T-helper 1 cell treated with Interleukin-12 subunit alpha and Interleukin-12 subunit beta and Interleukin-4 antibody, amounts not matched to agents 30 μg/mL and 1 μg/mL, for 36 hours (primary cell): ENCODE measurements at regions not wholly inside any gene's neighbourhood (a gene's known extent, or its start where the extent isn't known, plus 50 kb on each side); places are given as distances from the start of the nearest gene placed in this dataset.

Source experiments
- H3K27ac Mint-ChIP-seq: one replicate; pipeline ENCODE4 v1.8.0; 2021; ENCODE audit warnings: mild to moderate bottlenecking, mixed read lengths
- H3K27me3 Mint-ChIP-seq: one replicate; pipeline ENCODE4 v1.8.0; 2021; ENCODE audit warnings: low read depth, mixed read lengths
- H3K36me3 Mint-ChIP-seq: one replicate; pipeline ENCODE4 v1.8.0; 2021; ENCODE audit warnings: low read depth, mixed read lengths
- H3K4me1 Mint-ChIP-seq: one replicate; pipeline ENCODE4 v1.8.0; 2021; ENCODE audit warnings: low read depth, mixed read lengths
- H3K4me3 Mint-ChIP-seq: one replicate; pipeline ENCODE4 v1.8.0; 2021; ENCODE audit warnings: mild to moderate bottlenecking, moderate library complexity, mixed read lengths
- H3K9me3 Mint-ChIP-seq: one replicate; pipeline ENCODE4 v1.8.0; 2021; ENCODE audit warnings: mixed read lengths

DNA sequence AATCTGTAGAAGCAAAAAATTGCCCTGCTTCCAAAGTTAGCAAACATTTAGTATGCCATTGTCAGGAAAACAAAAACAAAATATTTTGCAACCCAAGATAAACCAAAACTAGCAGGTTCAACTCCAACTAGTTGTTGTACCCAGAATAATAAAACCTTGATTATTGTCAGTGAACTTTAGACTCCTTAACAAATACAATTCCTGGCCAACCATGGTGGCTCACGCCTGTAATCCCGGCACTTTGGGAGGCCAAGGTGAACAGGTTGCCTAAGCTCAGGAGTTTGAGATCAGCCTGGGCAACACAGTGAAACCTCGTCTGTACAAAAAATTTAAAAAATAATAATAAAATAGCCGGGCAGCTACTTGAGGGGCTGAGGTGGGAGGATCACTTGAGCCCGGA is 53.6 kb upstream of the EPCAM start:
- no peaks in the 10 kb centered on the region for H3K36me3 Mint-ChIP-seq
- H3K27me3 Mint-ChIP-seq = peaks cover 5% of the 10 kb centered on the region
- H3K4me3 Mint-ChIP-seq = no peak overlapping the region
- no peaks in the 10 kb centered on the region for H3K9me3 Mint-ChIP-seq
- no peaks in the 10 kb centered on the region for H3K4me1 Mint-ChIP-seq
- no peak overlapping the region for H3K27ac Mint-ChIP-seq

DNA sequence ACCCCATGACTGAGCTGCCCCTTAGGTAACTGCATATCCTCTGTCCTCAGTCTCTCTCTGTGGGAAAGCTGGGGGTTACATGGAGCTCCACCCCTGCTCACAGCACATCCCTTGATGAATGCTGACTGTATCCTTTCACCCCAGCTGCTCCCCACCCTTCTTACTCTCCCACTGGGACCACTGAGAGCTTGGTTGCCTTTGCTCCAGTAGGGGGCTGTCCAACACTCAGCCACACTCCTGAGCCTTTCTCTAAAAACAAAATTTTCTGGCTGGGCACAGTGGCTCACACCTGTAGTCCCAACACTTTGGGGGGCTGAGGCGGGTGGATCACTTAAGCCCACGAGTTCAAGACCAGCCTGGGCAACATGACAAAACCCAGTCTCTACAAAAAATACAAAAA is 55.4 kb upstream of the EPCAM start:
- Mint-ChIP-seq H3K27ac (no peak overlapping the region), H3K4me3 (no peak overlapping the region), H3K4me1 (no peaks in the 10 kb centered on the region)

DNA sequence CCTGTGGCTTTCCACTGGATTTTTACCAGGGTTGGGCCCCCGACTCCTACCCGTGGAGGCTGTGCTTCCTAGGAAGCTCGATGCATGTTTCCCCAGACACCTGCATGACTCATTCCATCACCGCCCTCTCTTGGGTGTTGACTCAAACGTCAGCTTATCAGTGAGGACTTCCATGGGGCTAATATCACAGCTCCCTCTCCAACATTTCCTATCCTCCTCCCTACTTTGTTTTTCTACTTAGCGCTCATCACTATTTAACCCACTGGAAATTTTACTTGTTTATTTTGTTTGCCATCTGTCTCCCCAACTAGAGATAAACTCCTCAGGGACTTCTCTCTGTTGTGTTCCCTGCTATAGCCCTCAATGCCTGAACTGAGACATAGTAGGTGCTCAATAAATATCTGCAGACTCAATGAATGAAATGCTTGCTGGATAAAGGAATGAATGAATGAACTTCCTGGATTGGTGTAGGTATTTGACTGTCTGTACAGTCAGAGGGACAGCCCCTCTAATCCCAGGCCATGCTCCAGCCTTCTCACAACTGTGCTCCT is 55.9 kb upstream of the EPCAM start:
- Mint-ChIP-seq H3K27ac (no peak overlapping the region), H3K36me3 (no peaks in the 10 kb centered on the region)

More for the DNA sequence above, 55.4 kb upstream of the EPCAM start:
- Mint-ChIP-seq H3K27me3 (peaks cover 11% of the 10 kb centered on the region), H3K36me3 (no peaks in the 10 kb centered on the region), H3K9me3 (no peaks in the 10 kb centered on the region)

DNA sequence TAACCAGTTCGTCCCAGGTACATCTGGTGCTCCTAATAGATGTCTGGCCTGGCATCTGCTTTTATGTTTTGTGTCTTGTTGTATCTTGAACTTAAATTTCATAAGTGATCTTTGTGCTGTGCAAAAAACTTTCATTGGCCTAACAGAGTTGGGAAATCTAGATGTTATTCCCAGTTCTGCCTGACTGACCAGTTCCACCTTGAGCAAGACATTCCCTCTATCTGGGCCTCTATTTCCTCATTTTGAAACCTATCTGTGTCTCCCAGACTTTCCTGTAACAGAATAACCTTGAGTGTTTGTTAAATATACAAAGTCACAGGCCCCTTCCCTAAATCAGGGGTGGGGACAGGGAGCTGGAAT is 56.6 kb upstream of the EPCAM start:
- H3K27ac Mint-ChIP-seq = no peak overlapping the region
- peaks cover 11% of the 10 kb centered on the region for H3K27me3 Mint-ChIP-seq

More for the DNA sequence above, 55.9 kb upstream of the EPCAM start:
- Mint-ChIP-seq H3K9me3 (no peaks in the 10 kb centered on the region), H3K4me3 (no peak overlapping the region), H3K4me1 (no peaks in the 10 kb centered on the region), H3K27me3 (peaks cover 11% of the 10 kb centered on the region)

DNA sequence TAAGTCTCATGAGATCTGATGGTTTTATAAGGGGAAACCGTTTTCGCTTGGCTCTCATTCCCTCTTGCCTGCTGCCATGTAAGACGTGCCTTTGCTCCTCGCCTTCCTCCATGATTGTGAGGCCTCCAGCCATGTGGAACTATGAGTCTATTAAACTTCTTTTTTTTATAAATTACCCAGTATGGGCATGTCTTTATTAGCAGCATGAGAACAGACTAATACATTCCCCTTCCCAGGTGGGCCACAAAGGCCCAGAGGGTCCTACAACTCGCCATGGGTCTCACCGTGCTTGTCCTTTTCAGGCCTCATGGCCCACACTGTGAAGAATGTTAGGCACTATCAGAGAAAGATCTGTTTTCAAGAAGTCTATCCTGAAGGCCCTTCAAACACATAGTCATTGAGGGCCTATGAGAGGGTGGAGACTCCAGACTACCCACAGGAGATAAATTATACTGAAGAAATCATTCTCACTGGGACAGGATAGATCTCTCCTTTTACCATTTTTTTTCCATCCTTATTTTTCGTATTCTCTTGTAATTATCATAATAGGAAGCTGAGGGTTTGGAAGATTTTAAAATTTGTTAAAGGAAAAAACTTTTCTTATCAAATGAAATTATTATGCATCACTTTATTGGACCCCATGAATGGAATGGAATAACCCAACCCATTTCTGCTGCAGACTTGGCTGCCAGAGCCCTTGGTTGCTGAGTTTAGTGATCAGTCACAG is 57.2 kb upstream of the EPCAM start:
- Mint-ChIP-seq H3K27me3 (peaks cover 15% of the 10 kb centered on the region), H3K36me3 (no peaks in the 10 kb centered on the region), H3K4me1 (no peaks in the 10 kb centered on the region), H3K4me3 (no peak overlapping the region), H3K27ac (no peak overlapping the region), H3K9me3 (no peaks in the 10 kb centered on the region)

More for the DNA sequence above, 56.6 kb upstream of the EPCAM start:
- H3K9me3 Mint-ChIP-seq = no peaks in the 10 kb centered on the region
- H3K4me3 Mint-ChIP-seq = no peak overlapping the region
- no peaks in the 10 kb centered on the region for H3K36me3 Mint-ChIP-seq
- H3K4me1 Mint-ChIP-seq = no peaks in the 10 kb centered on the region

DNA sequence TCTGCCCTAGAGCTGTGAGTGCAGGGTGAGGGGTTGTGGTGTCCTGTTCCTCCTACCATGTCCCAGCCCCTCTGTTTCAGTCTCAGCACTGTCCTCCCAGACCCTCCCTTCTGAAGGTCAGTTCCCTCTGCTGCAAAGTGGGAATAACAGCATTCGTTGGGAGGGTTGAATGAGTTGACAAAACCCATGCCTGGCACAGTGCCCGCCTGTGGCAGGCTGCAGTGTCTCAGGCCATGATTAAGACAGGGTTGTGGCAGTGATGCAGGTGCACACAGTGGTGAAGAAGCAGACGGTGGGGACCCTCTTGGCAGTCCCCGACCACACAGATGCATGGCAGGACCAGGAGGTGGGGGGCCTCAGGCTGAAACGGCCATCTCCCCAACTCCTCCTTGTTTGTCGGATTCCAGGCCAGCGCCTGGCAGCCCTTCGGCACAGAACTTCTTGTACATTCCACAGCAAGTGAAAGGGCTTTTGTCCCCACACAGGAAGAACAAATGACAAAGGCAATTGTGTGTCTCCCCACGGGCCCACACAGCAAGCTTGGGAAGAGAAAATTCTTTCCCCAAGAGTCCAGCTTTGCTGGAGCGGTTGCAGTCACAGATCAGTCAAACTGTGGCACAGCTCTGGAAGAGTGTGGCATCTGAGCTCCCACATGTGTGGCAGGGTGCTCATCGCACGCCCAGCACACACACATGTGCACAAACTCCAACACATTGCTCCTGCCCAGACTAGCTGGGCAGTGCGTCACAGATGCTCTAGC is 58.1 kb upstream of the EPCAM start:
- peaks cover 20% of the 10 kb centered on the region for H3K27me3 Mint-ChIP-seq
- no peak overlapping the region for H3K27ac Mint-ChIP-seq
- H3K4me3 Mint-ChIP-seq = no peak overlapping the region
- no peaks in the 10 kb centered on the region for H3K9me3 Mint-ChIP-seq
- H3K36me3 Mint-ChIP-seq = no peaks in the 10 kb centered on the region
- H3K4me1 Mint-ChIP-seq = no peaks in the 10 kb centered on the region

DNA sequence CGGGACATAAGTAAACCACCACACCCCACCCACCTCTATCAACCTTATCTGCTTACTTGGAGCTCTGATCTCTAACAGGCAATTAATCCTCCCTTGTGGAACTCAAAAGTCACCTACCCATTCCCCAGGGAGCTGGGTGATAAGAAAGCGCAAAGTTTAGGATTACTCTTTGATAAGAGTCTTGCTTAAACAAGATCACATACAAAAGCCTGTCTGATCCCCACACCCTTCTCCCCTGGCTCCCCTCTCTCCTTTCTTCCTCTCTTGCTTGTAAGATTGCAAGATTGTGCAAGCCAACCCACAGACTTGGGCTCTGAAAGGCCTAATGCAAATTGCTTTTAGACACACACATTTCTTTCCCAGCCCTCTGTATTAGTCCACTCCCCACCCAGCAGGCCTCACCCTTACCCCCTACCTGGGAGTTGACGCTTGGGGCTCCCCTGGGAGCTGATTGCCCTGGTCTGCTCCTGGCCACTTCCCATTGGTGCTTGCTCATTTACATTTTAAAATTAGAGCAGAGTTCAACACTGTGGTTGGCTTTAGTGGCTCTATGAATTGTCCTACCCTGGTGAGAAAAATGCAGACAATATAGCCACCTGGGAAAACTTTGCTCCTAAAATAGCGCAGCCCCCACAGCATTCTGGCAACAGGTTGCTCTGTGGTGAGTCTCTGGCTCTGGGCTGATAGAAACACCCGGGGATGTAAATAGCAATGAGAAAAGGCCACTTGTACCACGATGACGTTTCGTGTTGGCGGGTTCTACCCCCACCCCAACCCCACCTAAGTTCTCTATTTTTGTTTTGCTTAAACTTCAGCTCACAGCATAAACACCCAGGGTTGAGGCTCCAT is 58.9 kb upstream of the EPCAM start:
- H3K4me1 Mint-ChIP-seq = no peaks in the 10 kb centered on the region
- H3K4me3 Mint-ChIP-seq = no peak overlapping the region
- no peaks in the 10 kb centered on the region for H3K9me3 Mint-ChIP-seq

DNA sequence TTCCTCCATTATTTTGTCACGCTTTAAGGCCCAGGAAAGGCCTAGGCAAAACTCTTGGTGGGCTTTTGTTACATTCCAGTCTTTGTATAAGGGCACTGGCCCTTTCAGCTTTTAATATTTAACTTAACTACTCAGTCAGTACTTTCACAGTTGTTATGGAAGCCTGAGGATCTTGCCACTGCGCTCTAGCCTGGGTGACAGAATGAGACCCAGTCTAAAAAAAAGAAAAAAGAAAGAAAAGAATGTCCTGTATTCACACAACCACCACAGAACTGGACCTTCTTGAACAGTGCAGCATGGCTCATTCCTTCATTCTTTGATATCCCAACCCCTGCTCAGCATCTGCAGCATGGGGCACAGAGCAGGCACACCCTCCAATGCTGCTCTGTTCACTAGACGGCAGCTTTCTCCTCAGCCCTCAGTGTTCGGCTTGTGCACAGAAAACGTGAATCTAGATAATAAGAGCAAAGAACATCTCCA is 59.6 kb upstream of the EPCAM start:
- H3K27me3 Mint-ChIP-seq = peaks cover 28% of the 10 kb centered on the region
- no peak overlapping the region for H3K27ac Mint-ChIP-seq
- no peaks in the 10 kb centered on the region for H3K36me3 Mint-ChIP-seq
- no peaks in the 10 kb centered on the region for H3K9me3 Mint-ChIP-seq
- H3K4me3 Mint-ChIP-seq = no peak overlapping the region
- H3K4me1 Mint-ChIP-seq = no peaks in the 10 kb centered on the region

More for the DNA sequence above, 58.9 kb upstream of the EPCAM start:
- Mint-ChIP-seq H3K27ac (no peak overlapping the region), H3K36me3 (no peaks in the 10 kb centered on the region), H3K27me3 (peaks cover 22% of the 10 kb centered on the region)

DNA sequence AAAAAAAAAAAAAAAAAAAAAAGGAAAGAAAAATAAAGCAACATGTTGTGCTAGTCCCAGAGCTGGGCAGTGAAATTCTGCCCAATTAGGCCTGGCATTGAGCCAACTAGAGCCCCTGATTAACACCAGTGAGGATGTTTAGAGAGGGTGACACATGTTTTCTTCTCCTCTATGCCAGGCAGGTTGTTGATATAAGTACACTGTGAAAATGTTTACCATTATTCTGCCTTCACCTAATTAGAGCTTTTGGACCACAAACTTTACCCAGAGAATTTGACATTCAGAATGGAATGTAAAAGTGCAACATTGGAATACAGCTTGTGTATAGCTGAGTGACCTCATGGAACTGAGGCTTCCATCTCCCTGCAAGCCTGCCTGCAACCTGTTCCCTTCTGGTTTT is 62.0 kb upstream of the EPCAM start:
- Mint-ChIP-seq H3K4me3 (no peak overlapping the region), H3K4me1 (no peaks in the 10 kb centered on the region), H3K27ac (no peak overlapping the region), H3K9me3 (no peaks in the 10 kb centered on the region), H3K27me3 (peaks cover 43% of the 10 kb centered on the region), H3K36me3 (no peaks in the 10 kb centered on the region)

DNA sequence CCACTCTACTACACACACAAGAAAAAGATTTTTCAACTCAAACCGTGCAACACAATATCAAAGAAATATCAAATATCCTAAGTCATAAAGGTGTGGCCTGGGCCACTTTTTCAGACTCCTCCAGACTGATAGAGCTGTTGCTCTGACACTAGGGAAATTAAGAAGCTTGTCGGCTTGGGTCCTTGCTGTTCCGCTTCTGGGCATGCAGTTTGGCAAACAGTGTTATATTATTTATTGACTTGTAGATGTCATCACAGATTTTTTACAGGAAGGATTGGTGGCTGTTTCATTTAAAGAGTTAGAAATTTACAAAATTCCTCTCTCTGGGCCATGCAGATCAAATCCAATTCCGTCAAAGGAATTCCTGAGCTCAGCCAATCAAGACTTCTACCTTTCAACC is 64.5 kb upstream of the EPCAM start:
- H3K27me3 Mint-ChIP-seq = peaks cover 52% of the 10 kb centered on the region
- H3K4me1 Mint-ChIP-seq = peaks cover 6% of the 10 kb centered on the region
- H3K4me3 Mint-ChIP-seq = no peak overlapping the region
- no peak overlapping the region for H3K27ac Mint-ChIP-seq
- H3K9me3 Mint-ChIP-seq = no peaks in the 10 kb centered on the region
- H3K36me3 Mint-ChIP-seq = no peaks in the 10 kb centered on the region

DNA sequence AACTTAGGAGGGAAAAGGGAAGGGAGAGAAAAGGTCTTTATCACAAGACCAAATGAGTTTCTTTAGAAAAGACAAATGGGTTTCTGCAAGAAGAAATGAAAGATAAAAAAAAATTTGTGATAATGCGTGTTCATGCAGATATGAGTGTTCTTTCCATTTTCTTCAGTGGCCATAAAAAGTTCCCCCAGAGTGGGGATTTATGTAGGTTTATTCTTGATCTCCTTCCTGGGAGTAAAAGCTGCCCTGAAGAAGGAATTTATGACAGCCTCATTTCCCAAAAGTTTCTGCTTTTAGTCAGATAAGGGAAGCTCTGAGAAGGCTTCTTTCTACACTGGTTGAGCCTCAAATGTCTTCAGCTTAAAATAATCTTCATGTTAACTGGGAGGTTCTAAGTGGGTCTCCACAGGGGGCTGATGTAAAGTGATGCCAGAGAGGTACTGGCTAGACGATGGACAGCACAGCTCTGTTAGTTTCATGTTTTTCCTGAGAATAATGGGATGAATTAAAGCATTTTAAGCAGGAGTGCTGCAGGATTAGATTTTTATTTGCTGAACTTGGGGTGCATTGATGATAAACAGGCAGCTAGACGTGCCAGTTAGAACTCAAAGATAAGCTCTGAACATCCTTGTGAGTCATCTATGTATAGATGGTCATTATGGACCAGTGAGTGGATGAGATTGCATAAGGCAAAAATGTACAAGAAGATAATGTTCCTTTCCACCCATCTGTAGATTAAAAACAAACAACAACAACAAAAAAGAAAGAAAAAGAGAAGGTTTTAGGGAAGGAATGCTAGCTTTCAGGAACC is 65.6 kb upstream of the EPCAM start:
- H3K27me3 Mint-ChIP-seq = peaks cover 47% of the 10 kb centered on the region

DNA sequence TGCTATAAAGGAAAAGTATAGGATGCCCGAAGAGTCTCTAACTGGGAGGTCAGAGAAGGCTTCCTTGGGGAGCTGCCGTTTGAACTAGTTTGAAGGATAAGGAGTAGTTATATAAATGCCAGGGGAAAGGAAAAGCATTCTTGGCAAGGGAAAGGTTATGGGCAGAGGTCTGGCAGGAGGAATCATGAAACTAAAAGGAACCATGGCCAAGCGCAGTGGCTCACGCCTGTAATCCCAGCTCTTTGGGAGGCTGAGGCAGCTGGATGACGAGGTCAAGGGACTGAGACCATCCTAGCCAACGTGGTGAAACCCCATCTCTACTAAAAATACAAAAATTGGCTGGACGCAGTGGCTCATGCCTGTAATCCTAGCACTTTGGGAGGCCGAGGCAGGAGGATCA is 66.8 kb upstream of the EPCAM start:
- Mint-ChIP-seq H3K4me1 (peaks cover 6% of the 10 kb centered on the region), H3K27me3 (peaks cover 45% of the 10 kb centered on the region), H3K9me3 (no peaks in the 10 kb centered on the region), H3K36me3 (no peaks in the 10 kb centered on the region), H3K27ac (no peak overlapping the region), H3K4me3 (no peak overlapping the region)

More for the DNA sequence above, 65.6 kb upstream of the EPCAM start:
- no peak overlapping the region for H3K27ac Mint-ChIP-seq
- no peaks in the 10 kb centered on the region for H3K36me3 Mint-ChIP-seq
- H3K4me3 Mint-ChIP-seq = no peak overlapping the region
- no peaks in the 10 kb centered on the region for H3K9me3 Mint-ChIP-seq
- peaks cover 6% of the 10 kb centered on the region for H3K4me1 Mint-ChIP-seq

DNA sequence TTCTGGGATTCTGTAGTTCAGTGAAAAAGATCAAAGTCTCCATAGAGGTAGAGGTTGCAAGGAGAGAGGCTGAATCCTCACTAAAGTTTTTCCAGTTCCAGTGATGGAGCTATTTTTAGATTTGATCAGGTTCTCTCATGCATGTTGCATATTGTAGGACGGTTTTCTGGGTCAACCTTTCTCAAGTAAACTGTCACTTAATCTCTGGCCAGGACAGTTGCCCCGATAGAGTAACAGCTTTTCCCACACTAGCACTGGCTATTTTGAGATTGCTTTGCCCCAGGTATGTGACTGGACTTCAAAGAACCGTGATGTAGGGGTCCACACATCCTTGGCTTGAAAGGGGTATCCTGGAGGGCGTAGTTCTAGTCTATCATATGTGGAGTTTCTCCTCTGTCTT is 67.4 kb upstream of the EPCAM start:
- no peaks in the 10 kb centered on the region for H3K9me3 Mint-ChIP-seq
- H3K4me1 Mint-ChIP-seq = peaks cover 6% of the 10 kb centered on the region
- H3K27ac Mint-ChIP-seq = no peak overlapping the region
- H3K4me3 Mint-ChIP-seq = no peak overlapping the region
- H3K27me3 Mint-ChIP-seq = peaks cover 43% of the 10 kb centered on the region
- H3K36me3 Mint-ChIP-seq = no peaks in the 10 kb centered on the region

DNA sequence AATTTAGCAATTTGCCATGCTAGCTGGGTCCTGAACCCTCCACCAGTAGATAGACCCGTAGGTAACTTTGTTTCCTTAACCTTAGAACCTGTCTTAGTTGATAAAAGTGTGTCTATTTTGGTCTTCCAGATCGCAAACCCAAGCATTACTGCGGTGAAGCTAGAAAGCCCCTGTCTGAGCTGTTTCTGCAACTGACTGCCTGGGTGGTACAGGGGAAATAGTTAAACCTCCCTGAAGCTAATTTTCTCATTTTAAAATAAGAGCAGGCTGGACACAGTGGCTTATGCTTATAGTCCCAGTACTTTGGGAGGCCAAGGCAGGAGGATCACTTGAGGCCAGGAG is 67.9 kb upstream of the EPCAM start:
- peaks cover 6% of the 10 kb centered on the region for H3K4me1 Mint-ChIP-seq
- no peak overlapping the region for H3K27ac Mint-ChIP-seq
- H3K36me3 Mint-ChIP-seq = no peaks in the 10 kb centered on the region
- H3K4me3 Mint-ChIP-seq = no peak overlapping the region
- peaks cover 39% of the 10 kb centered on the region for H3K27me3 Mint-ChIP-seq
- no peaks in the 10 kb centered on the region for H3K9me3 Mint-ChIP-seq
